ENCODE measurements at regions not wholly inside any gene's neighbourhood (a gene's known extent, or its start where the extent isn't known, plus 50 kb on each side); places are given as distances from the start of the nearest gene placed in this dataset.

- no peak for TF ChIP-seq POLR2A (IDR thresholded peaks at IDR 0.05)
- TF ChIP-seq CTCF (IDR thresholded peaks at IDR 0.05): no peak
These were observed 184.2 kb upstream of the RPL38 start for GRCh38 chr17:74019271-74019670.

Data from lower leg skin (tissue), 3 donors.